ENCODE measurements at regions not wholly inside any gene's neighbourhood (a gene's known extent, or its start where the extent isn't known, plus 50 kb on each side); places are given as distances from the start of the nearest gene placed in this dataset.
"Not testable (repeated sequence)": the region's sequence is repeated elsewhere in the genome, so short reads cannot be mapped to it uniquely, and the experiment has no call there.

DNA sequence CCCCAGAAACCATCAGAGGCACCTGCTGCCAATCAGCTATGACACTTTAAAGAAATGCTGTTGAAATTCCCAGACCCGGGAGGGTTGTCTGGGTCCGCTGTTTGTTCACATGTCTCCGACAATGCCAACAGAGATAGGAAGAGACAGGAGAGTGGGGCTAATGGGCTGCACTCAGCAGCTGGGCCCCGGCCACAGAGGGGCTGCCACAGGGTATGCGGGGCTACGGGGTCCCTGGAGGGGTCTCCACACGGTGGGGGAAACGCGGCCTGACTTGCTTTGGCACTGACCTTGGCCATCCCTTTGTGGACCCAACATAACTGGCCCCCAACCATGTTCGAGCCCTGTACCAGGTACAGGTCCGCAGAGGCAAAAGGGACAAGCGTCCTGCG is 121.0 kb upstream of the PPP1R26 start:
- DNase-seq, result no peak

GRCh38 chr9:135359764-135360163 is 119.8 kb upstream of the PPP1R26 start:
- DNase-seq, result no peak

GRCh38 chr9:135360617-135361016 is 119.0 kb upstream of the PPP1R26 start:
- no peak for DNase-seq

DNA sequence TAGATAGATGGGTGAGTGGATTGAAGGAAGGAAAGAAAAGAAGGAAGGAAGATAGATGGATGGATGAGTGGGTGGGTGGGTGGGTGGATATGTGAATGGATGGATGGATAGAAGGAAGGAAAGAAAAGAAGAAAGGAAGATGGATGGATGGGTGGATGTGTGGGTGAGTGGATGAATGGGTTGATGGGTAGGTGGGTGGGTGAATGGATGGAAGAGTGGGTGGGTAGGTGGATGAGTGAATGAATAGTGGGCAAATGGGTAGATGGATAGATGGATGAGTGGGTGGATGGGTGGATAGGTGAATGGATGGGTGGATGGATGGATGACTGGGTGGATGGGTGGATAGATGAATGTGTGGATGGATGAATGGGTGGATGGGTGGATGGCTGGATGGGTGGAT is 117.9 kb upstream of the PPP1R26 start:
- not testable (repeated sequence) for DNase-seq

GRCh38 chr9:135363596-135363995 is 116.0 kb upstream of the PPP1R26 start:
- no peak for DNase-seq

DNA sequence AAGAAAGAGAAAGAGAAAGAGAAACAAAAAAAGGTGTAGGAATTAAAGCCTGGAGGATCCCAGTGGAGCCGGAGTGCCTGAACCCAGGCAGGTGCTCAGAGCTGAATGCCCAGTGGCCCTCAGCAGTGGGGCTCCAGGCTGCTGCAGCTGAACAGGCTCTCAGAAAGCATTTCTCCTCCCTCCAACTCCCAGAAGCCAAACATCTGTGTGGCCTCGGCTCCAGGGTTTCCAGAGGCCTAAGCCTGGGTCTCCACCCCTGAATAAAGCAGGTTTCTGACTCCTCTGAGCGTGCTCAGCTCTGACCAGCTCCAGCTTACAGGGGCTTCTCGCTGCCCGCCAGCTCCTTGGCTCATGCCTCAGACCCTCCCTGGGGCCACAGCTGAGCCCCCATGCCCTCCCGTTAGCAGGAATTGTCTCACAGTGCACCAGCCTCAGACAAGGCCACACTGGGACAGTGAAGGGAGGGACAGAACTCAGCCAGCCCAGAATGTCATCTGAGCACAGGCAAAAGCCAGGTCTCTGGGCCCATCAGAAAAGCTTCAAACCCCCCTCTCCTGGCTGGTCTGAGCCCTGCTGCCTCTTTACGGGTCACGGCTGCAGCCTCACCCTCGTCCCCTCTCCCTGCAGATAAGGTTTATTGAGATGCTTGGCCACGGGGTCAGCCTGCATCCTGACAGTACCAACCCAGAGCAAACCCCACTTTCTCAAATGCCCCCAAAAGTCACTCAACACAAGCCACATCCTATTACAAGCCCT is 114.4 kb upstream of the PPP1R26 start:
- peak; percentile 56 for DNase-seq

DNA sequence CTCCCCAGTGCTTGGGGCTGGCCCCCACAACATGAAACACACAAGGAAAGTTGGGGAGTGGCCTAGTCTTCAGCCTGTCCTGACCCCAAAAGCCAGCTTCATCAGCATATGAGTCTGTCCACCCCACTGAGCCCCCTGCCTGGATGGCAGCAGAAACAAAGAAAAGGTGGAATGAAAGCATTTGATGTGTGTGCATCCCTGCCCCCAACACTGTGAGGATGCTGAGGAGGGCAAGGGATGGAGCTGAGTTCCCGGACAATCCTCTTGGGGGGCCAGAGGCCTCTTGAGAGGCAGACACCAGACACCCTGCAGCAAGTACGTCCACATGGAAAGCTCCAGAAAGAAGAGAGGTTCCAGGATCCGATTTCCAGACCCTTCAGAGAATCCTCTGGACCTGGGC is 113.5 kb upstream of the PPP1R26 start:
- DNase-seq, result no peak

DNA sequence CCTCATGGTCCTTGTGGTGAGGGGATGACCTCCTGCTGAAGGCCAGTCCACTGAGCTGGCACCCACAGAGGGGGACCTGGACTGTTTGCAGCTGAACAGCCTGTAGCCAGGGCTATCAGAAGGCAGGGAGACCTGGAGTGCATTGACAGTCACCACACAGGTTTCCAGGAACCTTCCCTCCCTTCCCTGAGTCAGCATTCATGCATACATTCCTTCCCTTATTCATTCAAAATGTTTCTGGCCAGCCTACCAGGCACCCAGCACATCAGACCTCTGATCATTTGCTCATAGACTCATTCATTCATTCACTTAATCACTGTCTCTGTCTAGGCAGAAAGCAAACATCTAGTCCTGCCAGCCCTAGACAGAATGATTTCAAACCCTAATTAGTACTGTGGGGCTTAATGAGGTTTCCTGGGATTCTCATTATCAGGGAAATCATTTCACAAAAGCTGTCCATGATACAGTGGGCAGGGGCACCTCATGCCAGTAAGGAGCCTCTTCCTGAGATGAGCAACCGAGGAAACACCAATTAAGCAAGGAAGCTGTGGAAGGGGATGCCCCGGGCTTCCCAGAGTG is 110.1 kb upstream of the PPP1R26 start:
- DNase-seq, result no peak

- no peak for DNase-seq
Observed at GRCh38 chr9:135370411-135371375, 108.9 kb upstream of the PPP1R26 start.

DNA sequence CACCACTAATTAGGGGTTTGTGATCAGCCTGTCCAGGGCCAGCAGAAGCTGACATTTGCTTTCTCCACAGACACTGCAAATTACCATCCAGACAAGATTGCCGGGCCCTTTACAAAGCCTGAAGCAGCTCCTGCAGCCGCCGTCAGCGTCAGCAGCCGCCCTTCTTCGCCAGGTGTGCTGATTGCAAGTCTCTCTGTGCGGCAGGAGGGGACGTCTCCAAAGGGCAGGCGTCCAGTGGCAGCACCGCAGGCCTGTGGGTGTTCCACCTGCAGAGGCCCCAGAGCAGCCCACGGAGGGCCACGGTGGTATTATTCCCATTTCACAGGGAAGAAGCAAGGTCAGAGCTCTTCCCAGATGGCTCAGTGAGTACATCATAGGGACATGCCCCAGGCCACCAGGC is 108.0 kb upstream of the PPP1R26 start:
- no peak for DNase-seq

DNA sequence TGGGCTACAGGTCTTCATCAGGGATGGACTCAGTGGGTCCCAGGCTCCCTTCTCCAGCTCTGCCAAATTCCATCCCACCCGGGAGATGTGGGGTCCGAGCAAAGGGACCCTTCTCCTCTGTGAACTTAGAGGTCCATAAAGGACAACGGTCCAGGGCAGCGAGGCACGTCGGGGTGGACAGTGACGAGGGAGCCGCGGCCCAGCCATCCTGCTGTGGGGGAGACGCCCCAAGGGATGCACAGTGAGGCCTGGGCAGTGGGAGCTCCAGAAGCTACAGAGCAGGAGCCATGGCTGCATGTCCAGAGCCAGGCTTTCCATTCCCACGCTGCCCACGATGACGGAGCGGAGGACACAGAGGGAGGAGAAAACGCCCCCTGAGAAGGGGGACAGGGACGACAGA is 107.5 kb upstream of the PPP1R26 start:
- DNase-seq, result no peak

- DNase-seq, result no peak
Observed at GRCh38 chr9:135372501-135373008, 107.0 kb upstream of the PPP1R26 start.

DNA sequence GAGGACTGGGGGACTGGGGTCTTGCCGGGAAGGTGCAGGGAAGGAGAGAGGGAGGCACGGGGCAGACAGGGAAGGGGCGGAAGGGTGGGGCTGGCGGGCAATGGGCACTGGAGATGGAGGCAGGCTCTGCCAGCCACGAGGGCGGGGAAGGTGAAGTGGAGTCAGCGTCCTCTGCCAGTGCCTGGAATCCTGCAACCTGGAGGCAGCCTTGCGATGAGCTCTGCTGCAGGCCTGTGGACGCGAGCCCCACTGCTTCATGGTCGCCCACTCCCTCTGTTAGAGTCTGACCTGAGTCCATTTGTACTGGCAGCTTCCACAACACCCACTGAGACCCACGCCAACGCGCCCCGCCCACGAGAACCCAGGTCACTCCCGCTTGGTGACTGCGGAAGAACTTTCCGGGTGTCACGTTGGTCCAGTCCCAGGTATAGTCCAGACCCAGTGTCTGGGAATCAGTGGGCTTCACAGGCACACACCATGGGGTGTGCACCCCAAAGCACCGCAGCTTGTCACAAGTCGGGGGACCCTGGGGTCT is 106.4 kb upstream of the PPP1R26 start:
- no peak for DNase-seq

GRCh38 chr9:135373820-135374219 is 105.8 kb upstream of the PPP1R26 start:
- no peak for DNase-seq

DNA sequence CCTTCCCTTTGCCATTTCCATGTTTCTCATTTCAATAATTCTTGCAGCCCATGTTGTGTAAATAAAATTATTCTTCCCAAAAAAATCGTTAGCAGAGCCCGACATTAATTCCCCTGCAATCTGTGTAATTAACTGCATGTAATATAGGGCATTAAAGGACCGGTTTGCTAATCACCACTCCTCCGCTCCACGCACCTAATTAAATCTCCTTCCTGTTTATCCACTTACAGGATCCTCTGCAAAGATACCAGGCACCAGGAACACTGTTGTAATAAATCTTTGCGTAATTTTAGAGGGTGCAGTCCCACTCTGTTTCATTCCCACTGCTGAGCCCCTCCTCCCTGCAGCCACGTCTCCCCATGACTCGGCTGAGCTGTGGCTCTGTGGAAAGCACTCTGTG is 105.0 kb upstream of the PPP1R26 start:
- DNase-seq, result no peak

DNA sequence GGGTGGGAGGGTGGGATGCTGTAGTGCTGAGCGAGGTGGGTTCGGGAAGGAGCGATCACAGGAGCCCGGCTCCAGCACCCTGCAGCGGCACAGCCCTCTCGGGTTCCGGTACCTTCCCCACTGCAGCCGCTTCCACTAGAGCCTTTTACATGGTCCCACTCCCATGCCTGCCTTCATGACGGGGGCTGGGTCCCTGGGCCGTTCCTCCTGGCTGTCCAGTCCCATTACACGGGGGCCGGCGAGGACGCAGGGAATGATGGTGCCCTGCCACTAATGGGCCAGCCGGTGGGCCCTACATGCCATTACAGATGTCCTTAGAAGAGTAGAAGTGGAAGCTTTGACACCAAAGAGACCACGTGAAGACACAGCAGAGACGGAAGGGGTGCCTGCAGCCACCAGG is 104.6 kb upstream of the PPP1R26 start:
- DNase-seq, result no peak

DNA sequence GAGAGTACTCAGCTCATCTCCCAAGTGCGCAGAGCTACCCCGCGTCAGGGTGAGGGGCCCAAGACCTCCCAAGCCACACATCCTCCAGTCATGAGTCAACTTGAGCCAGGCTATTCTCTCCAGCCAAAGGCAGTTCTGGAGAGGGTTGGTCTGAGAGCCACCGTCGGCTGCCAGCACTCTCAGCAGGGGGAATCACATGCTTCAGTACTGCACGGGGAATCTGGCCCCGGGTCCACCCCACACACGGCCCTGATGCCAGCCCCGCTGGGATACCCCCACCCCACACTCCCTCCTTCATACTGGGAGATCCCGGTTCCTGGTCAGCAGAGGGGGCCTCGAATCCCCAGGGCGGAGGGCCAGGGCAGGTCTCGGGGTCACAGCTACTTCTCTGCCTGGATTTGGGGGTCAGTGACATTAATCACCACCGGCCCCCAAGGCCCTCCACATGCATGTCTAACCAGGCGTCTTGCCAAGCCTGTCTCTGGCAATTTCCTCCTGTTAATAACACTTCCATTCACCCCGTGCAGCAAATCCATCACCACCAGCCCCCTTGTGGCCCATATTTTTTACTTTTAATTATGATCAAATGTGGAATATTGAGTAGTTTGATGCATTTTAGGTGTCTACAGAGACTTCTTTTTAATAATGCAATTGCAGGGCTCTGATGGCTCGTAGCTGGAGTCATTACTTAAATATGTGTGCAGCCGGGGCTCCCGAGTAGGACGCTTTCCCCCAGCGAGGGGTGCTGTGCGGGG is 102.9 kb upstream of the PPP1R26 start:
- no peak for DNase-seq

DNA sequence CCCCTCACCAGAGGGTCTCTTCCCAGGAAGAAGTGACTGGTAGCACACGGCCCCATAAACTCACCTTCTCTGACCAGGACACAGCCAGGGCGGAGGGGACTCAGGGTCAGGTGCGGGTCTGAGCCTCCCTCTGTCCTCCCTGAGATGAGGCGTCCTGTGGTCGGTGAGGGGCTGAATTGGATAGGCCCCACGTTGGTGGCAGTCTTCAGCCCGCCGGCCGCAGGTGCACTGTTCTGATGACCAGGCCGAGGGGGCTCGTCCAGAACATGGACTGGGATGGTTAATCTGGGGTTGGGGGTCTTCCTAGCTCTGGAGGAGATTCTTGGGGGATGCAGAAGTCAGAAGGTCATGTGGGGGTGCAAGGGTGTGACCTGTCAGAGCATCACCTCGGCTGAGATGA is 102.2 kb upstream of the PPP1R26 start:
- DNase-seq, result no peak

- DNase-seq, result no peak
Observed at GRCh38 chr9:135378751-135379150, 100.8 kb upstream of the PPP1R26 start.

DNA sequence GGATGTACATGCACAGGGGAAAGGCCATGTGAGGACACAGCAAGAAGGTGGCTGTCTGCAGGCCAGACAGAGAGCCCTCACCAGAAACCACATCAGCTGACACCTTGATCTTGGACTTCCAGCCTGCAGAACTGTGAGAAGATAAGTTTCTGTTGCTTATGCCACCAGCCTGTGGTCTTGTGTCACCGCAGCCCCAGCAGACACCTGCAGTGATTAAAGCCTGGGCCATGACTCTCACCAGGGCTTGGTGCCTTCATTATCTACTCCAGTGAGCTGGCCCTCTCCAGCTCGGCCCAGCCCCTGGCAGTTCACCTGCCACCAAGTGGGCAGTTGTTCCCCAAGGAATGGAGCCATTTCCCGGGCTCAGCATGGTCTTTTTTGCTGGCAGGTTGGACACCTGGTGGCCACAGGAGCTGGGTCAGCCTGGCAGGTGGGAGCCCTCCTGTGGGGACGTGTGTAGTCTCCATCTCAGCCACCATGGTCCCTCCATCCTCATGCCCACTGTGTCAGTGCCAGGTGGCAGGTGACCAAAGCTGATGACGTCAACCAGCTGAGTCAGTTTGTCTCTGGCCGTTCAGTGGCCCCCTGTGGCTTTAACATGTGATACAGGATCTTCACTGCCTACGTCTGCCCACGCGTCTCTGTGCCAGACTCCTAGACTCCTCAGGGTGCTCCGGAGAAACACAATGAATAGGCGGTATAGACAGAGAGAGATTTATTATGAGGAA is 99.9 kb upstream of the PPP1R26 start:
- DNase-seq, result no peak

DNA sequence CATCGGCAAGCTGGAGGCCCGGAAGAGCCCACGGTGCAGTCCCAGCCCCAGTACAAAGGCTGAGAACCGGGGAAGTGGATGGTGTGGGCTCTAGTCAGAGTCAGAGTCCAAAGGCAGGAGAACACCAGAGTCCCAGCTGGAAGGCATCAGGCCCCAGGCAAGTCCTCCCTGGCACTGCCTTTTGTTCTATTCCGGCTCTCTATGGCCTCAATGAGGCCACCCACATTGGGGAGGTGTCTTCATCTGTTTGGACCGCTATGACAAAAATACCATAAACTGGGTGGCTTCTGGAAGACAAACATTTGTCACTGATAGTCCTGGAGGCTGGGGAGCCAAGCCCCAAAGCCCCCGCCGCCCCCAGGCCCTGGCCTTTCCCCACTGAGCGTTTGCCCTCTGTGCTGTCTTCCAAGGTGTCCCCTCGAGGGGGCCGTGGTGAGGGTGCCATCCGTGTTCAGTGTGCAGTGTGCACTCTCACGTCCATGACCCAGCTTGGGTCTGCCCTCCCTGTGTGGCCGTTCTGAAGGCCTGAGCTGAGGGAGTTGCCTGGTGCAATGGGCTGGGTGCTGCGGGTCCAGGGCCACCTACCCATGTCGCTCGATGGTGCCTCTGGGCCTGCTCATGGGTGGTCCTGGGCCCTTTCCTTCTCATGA is 99.1 kb upstream of the PPP1R26 start:
- no peak for DNase-seq

Measured in tongue (tissue), 1 donor.